SK-N-MC (cell line): ENCODE measurements at regions not wholly inside any gene's neighbourhood (a gene's known extent, or its start where the extent isn't known, plus 50 kb on each side); places are given as distances from the start of the nearest gene placed in this dataset.
"Not testable (repeated sequence)": the region's sequence is repeated elsewhere in the genome, so short reads cannot be mapped to it uniquely, and the experiment has no call there.

ENCODE experiments used
- EZH2 ChIP-seq: fragments of 200-600 bp; sonication (generic); IDR thresholded peaks from one replicate; pipeline ENCODE4 v1.6.1; 2017; ENCODE audit warnings: antibody characterized with exemption
- POLR2AphosphoS5 ChIP-seq: IDR thresholded peaks from 2 replicates; pipeline ENCODE4 v1.6.1; 2012; ENCODE audit warnings: mild to moderate bottlenecking, low read depth, low read length, borderline replicate concordance

- not testable (repeated sequence) for TF ChIP-seq EZH2, POLR2AphosphoS5
These were observed 188.2 kb downstream of the HACE1 start for GRCh38 chr6:104671591-104671891.
